Skeletal muscle tissue (tissue), 3 donors: ENCODE measurements at regions not wholly inside any gene's neighbourhood (a gene's known extent, or its start where the extent isn't known, plus 50 kb on each side); places are given as distances from the start of the nearest gene placed in this dataset.

Source experiments
- H3K27ac ChIP-seq: one replicate; pipeline ENCODE4 v1.7.0; 2013; ENCODE audit warnings: mild to moderate bottlenecking, low read depth, low read length, inconsistent platforms
- H3K27me3 ChIP-seq, 3 donors: one replicate each; pipeline ENCODE4 v1.7.0; 2013; ENCODE audit warnings: low read length in 3 of 3; ENCODE audit not compliant: control insufficient read depth in 3 of 3, insufficient read depth in 3 of 3
- H3K36me3 ChIP-seq, 3 donors: one replicate each; pipeline ENCODE4 v1.7.0; 2013; ENCODE audit warnings: low read length in 3 of 3; ENCODE audit not compliant: control insufficient read depth in 3 of 3, insufficient read depth in 3 of 3
- H3K4me1 ChIP-seq, 3 donors: one replicate each; pipeline ENCODE4 v1.7.0; 2013; ENCODE audit warnings: low read length in 3 of 3, mild to moderate bottlenecking in 3 of 3; ENCODE audit not compliant: control insufficient read depth in 3 of 3, insufficient read depth in 3 of 3
- H3K4me3 ChIP-seq, 3 donors: one replicate each; pipeline ENCODE4 v1.7.0; 2013; ENCODE audit warnings: low read length in 3 of 3
- H3K9ac ChIP-seq, 3 donors: one replicate each; pipeline ENCODE4 v1.7.0; 2013; ENCODE audit warnings: low read length in 3 of 3, mild to moderate bottlenecking in 3 of 3, moderate library complexity in 2 of 3, low read depth in 1 of 3
- H3K9me3 ChIP-seq, 3 donors: one replicate each; pipeline ENCODE4 v1.7.0; 2013; ENCODE audit warnings: low read length in 3 of 3; ENCODE audit not compliant: control insufficient read depth in 3 of 3
- donor health status: Osteomylitis.

DNA sequence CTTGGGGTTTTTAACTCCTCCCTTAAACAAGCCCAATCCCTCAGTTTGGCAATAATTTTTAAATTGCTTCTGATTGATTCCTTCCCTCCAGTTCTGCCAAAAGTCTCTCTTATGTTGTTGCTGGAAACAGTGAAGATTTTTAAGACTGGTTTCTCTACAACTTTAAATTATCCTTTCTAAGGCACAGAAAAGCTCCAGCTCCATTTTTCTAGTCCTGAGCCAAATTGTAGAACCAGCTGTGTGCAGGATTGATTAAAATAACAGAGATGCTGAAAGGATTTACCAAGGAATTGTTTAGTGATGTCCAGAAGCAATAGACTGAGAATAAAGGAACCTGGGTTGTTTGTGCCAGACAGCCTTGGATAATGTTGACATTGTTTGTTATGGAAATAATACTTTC lies 111.3 kb downstream of the NUDT12 start:
- Histone ChIP-seq H3K4me3 (no peak overlapping the region), H3K9ac (no peak overlapping the region), H3K36me3 (no peaks in the 10 kb centered on the region), H3K27me3 (no peaks in the 10 kb centered on the region), H3K9me3 (no peaks in the 10 kb centered on the region), H3K4me1 (no peaks in the 10 kb centered on the region), H3K27ac (no peak overlapping the region)

GRCh38 chr5:103450333-103451061 lies 112.1 kb downstream of the NUDT12 start:
- H3K4me3 ChIP-seq, result no peak overlapping the region
- no peak overlapping the region for H3K9ac ChIP-seq
- H3K27me3 ChIP-seq, result no peaks in the 10 kb centered on the region
- no peaks in the 10 kb centered on the region for H3K4me1 ChIP-seq
- H3K27ac ChIP-seq, result no peak overlapping the region
- no peaks in the 10 kb centered on the region for H3K36me3 ChIP-seq
- no peaks in the 10 kb centered on the region for H3K9me3 ChIP-seq

- Histone ChIP-seq H3K36me3 (no peaks in the 10 kb centered on the region), H3K27ac (no peak overlapping the region), H3K9me3 (no peaks in the 10 kb centered on the region), H3K27me3 (no peaks in the 10 kb centered on the region), H3K9ac (no peak overlapping the region), H3K4me1 (peaks cover 0 to 7% (median 2%) of the 10 kb centered on the region in 3 donors), H3K4me3 (no peak overlapping the region)
Observed at GRCh38 chr5:103446813-103447212, 115.8 kb downstream of the NUDT12 start.

- Histone ChIP-seq H3K9me3 (no peaks in the 10 kb centered on the region), H3K4me1 (peaks cover 0 to 7% (median 2%) of the 10 kb centered on the region in 3 donors), H3K4me3 (no peak overlapping the region), H3K27ac (no peak overlapping the region), H3K27me3 (no peaks in the 10 kb centered on the region), H3K36me3 (no peaks in the 10 kb centered on the region), H3K9ac (no peak overlapping the region)
Observed at GRCh38 chr5:103445426-103446035, 117.1 kb downstream of the NUDT12 start.

DNA sequence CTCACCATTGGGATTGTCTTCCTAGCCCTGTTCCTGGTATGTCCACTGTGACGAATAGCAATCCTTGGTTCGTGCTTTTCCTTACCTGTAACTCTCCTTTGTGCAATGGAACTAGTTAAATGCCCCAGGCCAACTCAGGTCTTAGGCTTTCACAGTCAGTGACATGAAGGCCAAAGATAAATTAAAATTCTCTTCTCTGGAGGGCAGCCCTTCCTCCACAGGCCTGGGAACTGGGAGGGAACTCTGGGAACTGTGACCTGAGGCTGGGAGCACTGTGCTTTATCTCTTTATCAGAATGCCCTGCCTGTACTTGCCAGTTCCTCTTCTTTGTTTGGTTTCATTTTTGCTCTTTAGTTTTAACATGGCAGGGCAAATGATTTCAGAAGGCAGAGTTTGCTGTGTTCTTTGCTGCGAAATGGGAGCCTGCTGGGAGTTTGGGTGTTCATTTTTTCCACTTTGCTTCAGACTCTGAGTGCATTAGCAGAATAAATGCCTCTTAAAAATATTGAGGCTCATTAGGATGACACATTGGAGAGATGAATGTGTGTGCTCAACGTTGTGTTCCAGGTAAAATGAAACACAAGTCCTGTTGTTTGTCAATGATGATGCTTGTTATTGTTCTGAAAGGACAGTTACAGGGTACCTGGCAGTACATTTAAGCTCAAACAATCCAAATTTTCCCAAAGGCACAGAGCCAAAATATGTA lies 118.1 kb downstream of the NUDT12 start:
- H3K9me3 ChIP-seq, result peaks cover 0 to 3% (median 0%) of the 10 kb centered on the region in 3 donors
- no peaks in the 10 kb centered on the region for H3K27me3 ChIP-seq
- no peak overlapping the region for H3K9ac ChIP-seq
- no peaks in the 10 kb centered on the region for H3K36me3 ChIP-seq
- no peak overlapping the region for H3K4me3 ChIP-seq
- peaks cover 0 to 7% (median 2%) of the 10 kb centered on the region in 3 donors for H3K4me1 ChIP-seq
- no peak overlapping the region for H3K27ac ChIP-seq

DNA sequence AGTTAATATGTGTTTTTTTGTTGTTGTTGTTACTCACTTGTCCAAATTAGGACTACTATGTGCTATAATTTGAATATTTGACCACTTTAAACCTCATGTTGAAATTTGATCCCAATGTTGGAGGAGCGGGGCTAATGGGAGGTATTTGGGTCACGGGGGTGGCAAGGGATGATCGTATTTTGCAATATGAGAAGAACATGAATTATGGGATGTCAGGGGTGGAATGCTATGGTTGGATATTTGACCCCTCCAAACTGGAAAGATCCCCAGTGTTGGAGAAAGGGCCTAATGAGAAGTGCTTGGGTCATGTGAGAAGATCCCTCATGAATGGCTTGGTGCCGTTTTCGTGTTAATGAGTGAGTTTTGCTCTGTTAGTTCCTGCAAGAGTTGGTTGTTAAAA lies 119.8 kb downstream of the NUDT12 start:
- Histone ChIP-seq H3K9ac (no peak overlapping the region), H3K4me1 (peaks cover 0 to 7% (median 2%) of the 10 kb centered on the region in 3 donors), H3K4me3 (peak overlapping the region in 2 of 3 donors; percentile 20 to 34), H3K36me3 (no peaks in the 10 kb centered on the region), H3K9me3 (peaks cover 0 to 3% (median 2%) of the 10 kb centered on the region in 3 donors), H3K27me3 (no peaks in the 10 kb centered on the region), H3K27ac (no peak overlapping the region)

GRCh38 chr5:103441523-103441922 lies 121.1 kb downstream of the NUDT12 start:
- H3K4me1 ChIP-seq, result peaks cover 0 to 7% (median 2%) of the 10 kb centered on the region in 3 donors
- no peaks in the 10 kb centered on the region for H3K27me3 ChIP-seq
- peaks cover 0 to 3% (median 2%) of the 10 kb centered on the region in 3 donors for H3K9me3 ChIP-seq
- no peak overlapping the region for H3K27ac ChIP-seq
- no peak overlapping the region for H3K4me3 ChIP-seq
- no peaks in the 10 kb centered on the region for H3K36me3 ChIP-seq
- no peak overlapping the region for H3K9ac ChIP-seq

- no peak overlapping the region for H3K27ac ChIP-seq
- no peaks in the 10 kb centered on the region for H3K27me3 ChIP-seq
- H3K4me1 ChIP-seq, result peaks cover 7 to 16% (median 7%) of the 10 kb centered on the region in 3 donors
- H3K9me3 ChIP-seq, result peaks cover 0 to 3% (median 2%) of the 10 kb centered on the region in 3 donors
- H3K36me3 ChIP-seq, result no peaks in the 10 kb centered on the region
- no peak overlapping the region for H3K4me3 ChIP-seq
- H3K9ac ChIP-seq, result no peak overlapping the region
Observed at GRCh38 chr5:103439007-103439406, 123.6 kb downstream of the NUDT12 start.

DNA sequence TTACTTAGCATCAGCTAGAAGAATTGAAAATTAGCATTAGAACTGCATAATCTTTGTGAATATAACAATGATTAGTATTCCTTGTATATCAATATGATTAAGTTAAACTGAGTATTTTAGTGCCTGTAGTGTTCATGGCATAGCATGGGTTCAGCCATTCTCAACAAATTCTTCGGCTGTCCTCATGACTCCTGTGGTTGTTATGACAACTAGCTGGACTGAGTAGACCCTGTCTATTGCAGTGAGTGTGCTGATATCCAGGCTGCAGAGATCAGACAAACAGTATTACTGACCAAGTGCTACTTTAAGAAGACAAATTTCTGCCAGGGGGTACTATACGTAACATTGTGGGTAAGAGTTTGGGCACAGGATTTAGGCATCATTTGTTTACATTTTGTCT lies 125.9 kb downstream of the NUDT12 start:
- H3K27me3 ChIP-seq, result no peaks in the 10 kb centered on the region
- no peak overlapping the region for H3K4me3 ChIP-seq
- no peaks in the 10 kb centered on the region for H3K36me3 ChIP-seq
- peaks cover 0 to 3% (median 2%) of the 10 kb centered on the region in 3 donors for H3K9me3 ChIP-seq
- no peak overlapping the region for H3K9ac ChIP-seq
- H3K27ac ChIP-seq, result no peak overlapping the region
- peaks cover 4 to 10% (median 7%) of the 10 kb centered on the region in 3 donors for H3K4me1 ChIP-seq

DNA sequence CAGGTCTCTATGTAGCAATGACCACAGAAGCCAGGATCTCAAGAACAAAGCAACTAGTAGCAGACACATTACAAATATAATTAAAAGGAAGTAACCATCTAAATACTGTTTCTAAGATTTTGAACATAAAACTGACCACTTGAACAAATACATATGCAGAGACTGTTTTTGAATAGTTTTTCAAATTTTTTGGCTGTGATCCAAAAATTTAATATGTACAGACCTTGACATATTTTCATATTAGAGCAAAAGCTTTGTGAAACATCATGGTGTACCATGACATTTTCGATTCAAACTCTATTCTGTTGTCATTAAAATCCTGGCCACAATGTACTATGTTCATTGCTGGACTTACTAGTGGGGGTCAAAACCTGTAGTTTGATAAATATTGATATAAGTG lies 126.5 kb downstream of the NUDT12 start:
- Histone ChIP-seq H3K36me3 (no peaks in the 10 kb centered on the region), H3K9me3 (peaks cover 0 to 3% (median 2%) of the 10 kb centered on the region in 3 donors), H3K27ac (peak overlapping the region; percentile 45), H3K9ac (no peak overlapping the region), H3K27me3 (no peaks in the 10 kb centered on the region), H3K4me1 (peaks cover 4 to 10% (median 7%) of the 10 kb centered on the region in 3 donors), H3K4me3 (no peak overlapping the region)
